Stimulated activated CD8-positive, alpha-beta memory T cell treated with anti-CD3 and anti-CD28 coated beads, Interleukin-15, amount 100 ng/mL, for 4 hours (primary cell): ENCODE measurements at regions not wholly inside any gene's neighbourhood (a gene's known extent, or its start where the extent isn't known, plus 50 kb on each side); places are given as distances from the start of the nearest gene placed in this dataset.
"Not testable (repeated sequence)": the region's sequence is repeated elsewhere in the genome, so short reads cannot be mapped to it uniquely, and the experiment has no call there.

Source experiments
- DNase-seq, 2 donors: peaks; one replicate each; pipeline ENCODE4 v3.0.0-alpha.2; 2020; ENCODE audit warnings: low read depth in 2 of 2

GRCh38 chr6:3920321-3920720 is 71.1 kb downstream of the FAM50B start:
- DNase-seq = no peak

- DNase-seq = no peak
Observed at GRCh38 chr6:3921663-3922062, 72.5 kb downstream of the FAM50B start.

- DNase-seq = not testable (repeated sequence)
Observed at GRCh38 chr6:3922619-3923018, 73.4 kb downstream of the FAM50B start.

- DNase-seq = not testable (repeated sequence)
Observed at GRCh38 chr6:3925223-3926149, 76.3 kb downstream of the FAM50B start.

GRCh38 chr6:3926150-3926482 is 76.9 kb downstream of the FAM50B start:
- no peak for DNase-seq

- DNase-seq = no peak
Observed at GRCh38 chr6:3928111-3928510, 78.9 kb downstream of the FAM50B start.

- DNase-seq = no peak
Observed at GRCh38 chr6:3929281-3929798, 80.2 kb downstream of the FAM50B start.

GRCh38 chr6:3937438-3937837 is 88.3 kb downstream of the FAM50B start:
- no peak for DNase-seq

- no peak for DNase-seq
Observed at GRCh38 chr6:3938715-3939367, 89.7 kb downstream of the FAM50B start.

GRCh38 chr6:3939368-3939958 is 90.3 kb downstream of the FAM50B start:
- no peak for DNase-seq

GRCh38 chr6:3939964-3940363 is 90.8 kb downstream of the FAM50B start:
- DNase-seq = no peak

- no peak for DNase-seq
Observed at GRCh38 chr6:3940703-3941102, 91.5 kb downstream of the FAM50B start.

- no peak for DNase-seq
Observed at GRCh38 chr6:3943331-3943765, 94.2 kb downstream of the FAM50B start.

GRCh38 chr6:3944246-3944645 is 95.1 kb downstream of the FAM50B start:
- DNase-seq = no peak

- no peak for DNase-seq
Observed at GRCh38 chr6:3946778-3947177, 97.6 kb downstream of the FAM50B start.

GRCh38 chr6:3948866-3949265 is 99.7 kb downstream of the FAM50B start:
- DNase-seq = no peak

- no peak for DNase-seq
Observed at GRCh38 chr6:3949521-3949920, 100.3 kb downstream of the FAM50B start.

- DNase-seq = no peak
Observed at GRCh38 chr6:3956054-3956453, 106.9 kb downstream of the FAM50B start.

GRCh38 chr6:3957321-3957720 is 108.1 kb downstream of the FAM50B start:
- DNase-seq = no peak

- no peak for DNase-seq
Observed at GRCh38 chr6:3958255-3958654, 109.1 kb downstream of the FAM50B start.

GRCh38 chr6:3959385-3959784 is 110.2 kb downstream of the FAM50B start:
- DNase-seq = no peak

GRCh38 chr6:3960754-3961361 is 111.7 kb downstream of the FAM50B start:
- no peak for DNase-seq
